ENCODE measurements at regions not wholly inside any gene's neighbourhood (a gene's known extent, or its start where the extent isn't known, plus 50 kb on each side); places are given as distances from the start of the nearest gene placed in this dataset.

DNA sequence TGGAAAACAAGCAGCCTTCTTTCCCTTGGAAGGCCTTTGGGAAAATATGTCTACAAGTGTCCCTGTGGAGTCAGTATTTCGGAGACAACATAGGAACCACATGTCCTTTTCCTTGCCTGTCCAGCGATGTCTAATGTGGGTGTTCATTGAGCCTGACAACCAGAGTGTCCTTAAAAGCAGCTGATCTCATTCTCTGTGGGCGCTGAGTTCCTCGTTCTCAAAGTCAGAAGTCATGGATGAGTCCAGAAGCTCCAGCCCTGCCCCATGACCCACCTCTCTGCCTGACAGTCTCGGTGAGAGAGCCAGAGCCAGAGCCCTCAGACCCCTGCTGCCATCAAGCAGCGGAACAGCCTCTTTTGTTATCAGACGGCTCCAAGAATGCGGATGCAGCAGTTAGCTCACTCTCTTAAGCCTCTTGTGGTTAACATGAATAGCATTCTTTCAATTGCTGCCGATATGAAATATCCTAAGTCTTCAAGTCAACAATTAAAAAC, 329.2 kb downstream of the TGFB2 start:
- TF ChIP-seq EP300 (IDR thresholded peaks at IDR 0.05) (peak in 1 of 2 experiments; percentile 69; a peak in 2 of 5 replicates), POLR2A (IDR thresholded peaks at IDR 0.05; ENCODE audit: low read length) (no peak), MAFK (IDR thresholded peaks at IDR 0.05; ENCODE audit: partially characterized antibody) (peak; percentile 85), RAD21 (conservative IDR thresholded peaks at IDR 0.05 in 1 of 2, IDR thresholded peaks at IDR 0.05 in 1 of 2) (peak; percentile 57 to 62), CEBPB (IDR thresholded peaks at IDR 0.05) (peak in 1 of 2 experiments; percentile 76; a peak in 2 of 4 replicates), CBX8 (IDR thresholded peaks at IDR 0.05) (no peak), CHD2 (IDR thresholded peaks at IDR 0.05; ENCODE audit: low read length, partially characterized antibody) (no peak), NR3C1 (IDR thresholded peaks at IDR 0.05) (no peak), RNF2 (IDR thresholded peaks at IDR 0.05; ENCODE audit: borderline replicate concordance, low read depth) (no peak)
- TF ChIP-seq, protein P1, sequence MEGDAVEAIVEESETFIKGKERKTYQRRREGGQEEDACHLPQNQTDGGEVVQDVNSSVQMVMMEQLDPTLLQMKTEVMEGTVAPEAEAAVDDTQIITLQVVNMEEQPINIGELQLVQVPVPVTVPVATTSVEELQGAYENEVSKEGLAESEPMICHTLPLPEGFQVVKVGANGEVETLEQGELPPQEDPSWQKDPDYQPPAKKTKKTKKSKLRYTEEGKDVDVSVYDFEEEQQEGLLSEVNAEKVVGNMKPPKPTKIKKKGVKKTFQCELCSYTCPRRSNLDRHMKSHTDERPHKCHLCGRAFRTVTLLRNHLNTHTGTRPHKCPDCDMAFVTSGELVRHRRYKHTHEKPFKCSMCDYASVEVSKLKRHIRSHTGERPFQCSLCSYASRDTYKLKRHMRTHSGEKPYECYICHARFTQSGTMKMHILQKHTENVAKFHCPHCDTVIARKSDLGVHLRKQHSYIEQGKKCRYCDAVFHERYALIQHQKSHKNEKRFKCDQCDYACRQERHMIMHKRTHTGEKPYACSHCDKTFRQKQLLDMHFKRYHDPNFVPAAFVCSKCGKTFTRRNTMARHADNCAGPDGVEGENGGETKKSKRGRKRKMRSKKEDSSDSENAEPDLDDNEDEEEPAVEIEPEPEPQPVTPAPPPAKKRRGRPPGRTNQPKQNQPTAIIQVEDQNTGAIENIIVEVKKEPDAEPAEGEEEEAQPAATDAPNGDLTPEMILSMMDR (IDR thresholded peaks at IDR 0.05): no peak; the same call in 2 of the 3 replicates
- TF ChIP-seq, protein P2, sequence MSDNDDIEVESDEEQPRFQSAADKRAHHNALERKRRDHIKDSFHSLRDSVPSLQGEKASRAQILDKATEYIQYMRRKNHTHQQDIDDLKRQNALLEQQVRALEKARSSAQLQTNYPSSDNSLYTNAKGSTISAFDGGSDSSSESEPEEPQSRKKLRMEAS (IDR thresholded peaks at IDR 0.05): peak; percentile 69
